ENCODE measurements at regions not wholly inside any gene's neighbourhood (a gene's known extent, or its start where the extent isn't known, plus 50 kb on each side); places are given as distances from the start of the nearest gene placed in this dataset.

GRCh38 chr10:107873007-107873406 is 708.5 kb upstream of the SORCS1 start:
- DNase-seq (ENCODE audit: low spot score) (no peak), ATAC-seq (no peak)
- Mint-ChIP-seq H3K27me3 (ENCODE audit: low read depth) (0 out of 2 replicates have a peak, but pooled peaks cover 4% of the 10 kb centered on the region), H3K9me3 (peaks cover 21% of the 10 kb centered on the region), H3K36me3 (peaks cover 15% of the 10 kb centered on the region), H3K27ac (no peak overlapping the region), H3K4me1 (peaks cover 30% of the 10 kb centered on the region), H3K4me3 (no peak overlapping the region)
- TF ChIP-seq ETV6 (CRISPR knock-in tag; IDR thresholded peaks at IDR 0.05) (no peak), ESRRA (CRISPR knock-in tag; IDR thresholded peaks at IDR 0.05; ENCODE audit: borderline replicate concordance) (no peak), ZNF425 (CRISPR knock-in tag; conservative IDR thresholded peaks at IDR 0.05) (no peak), ZMAT4 (CRISPR knock-in tag; IDR thresholded peaks at IDR 0.05) (no peak), PREB (CRISPR knock-in tag; IDR thresholded peaks at IDR 0.05; ENCODE audit: borderline replicate concordance) (no peak), CREB1 (CRISPR knock-in tag; IDR thresholded peaks at IDR 0.05) (no peak), E2F4 (CRISPR knock-in tag; IDR thresholded peaks at IDR 0.05; ENCODE audit: borderline replicate concordance, low read depth) (no peak), IRF1 (CRISPR knock-in tag; IDR thresholded peaks at IDR 0.05) (no peak), FOXK1 (CRISPR knock-in tag; IDR thresholded peaks at IDR 0.05) (no peak), HMGA2 (CRISPR knock-in tag; IDR thresholded peaks at IDR 0.05) (no peak), ZNF532 (CRISPR knock-in tag; IDR thresholded peaks at IDR 0.05; ENCODE audit: borderline replicate concordance) (no peak), PRRX2 (CRISPR knock-in tag; IDR thresholded peaks at IDR 0.05) (no peak), GABPB1 (CRISPR knock-in tag; IDR thresholded peaks at IDR 0.05) (no peak)
- POLR2A ChIA-PET = no interaction called here
- CTCF ChIA-PET = interaction anchor here (1.1 kb wide), 1 partner anchor 331 kb away, joined by 3 read pairs; no protein-coding TSS in a partner anchor

GRCh38 chr10:107865691-107866090 is 701.2 kb upstream of the SORCS1 start:
- Mint-ChIP-seq H3K9me3 (no peaks in the 10 kb centered on the region), H3K4me3 (no peak overlapping the region), H3K4me1 (peaks cover 14% of the 10 kb centered on the region), H3K36me3 (no peaks in the 10 kb centered on the region), H3K27me3 (ENCODE audit: low read depth) (no peaks in the 10 kb centered on the region), H3K27ac (no peak overlapping the region)
- DNase-seq (ENCODE audit: low spot score) (no peak), ATAC-seq (no peak)
- TF ChIP-seq E2F4 (CRISPR knock-in tag; IDR thresholded peaks at IDR 0.05; ENCODE audit: borderline replicate concordance, low read depth) (no peak), JAZF1 (CRISPR knock-in tag; IDR thresholded peaks at IDR 0.05) (no peak), TCF7 (CRISPR knock-in tag; IDR thresholded peaks at IDR 0.05; ENCODE audit: low read depth) (no peak), CTCF (IDR thresholded peaks at IDR 0.05) (no peak)
- ChIA-PET POLR2A (interaction anchor here (0.8 to 1.0 kb wide), 2 partner anchors 13 to 48 kb away, joined by 3 to 9 read pairs; no protein-coding TSS in a partner anchor), CTCF (interaction anchor here (0.7 to 1.6 kb wide), 3 partner anchors 13 to 339 kb away, joined by 3 to 7 read pairs (median 5); no protein-coding TSS in a partner anchor)

All from WTC11 (cell line).